Activated naive CD8-positive, alpha-beta T cell (primary cell): ENCODE measurements at regions not wholly inside any gene's neighbourhood (a gene's known extent, or its start where the extent isn't known, plus 50 kb on each side); places are given as distances from the start of the nearest gene placed in this dataset.
"Not testable (repeated sequence)": the region's sequence is repeated elsewhere in the genome, so short reads cannot be mapped to it uniquely, and the experiment has no call there.

ENCODE experiments used
- H3K27ac Mint-ChIP-seq: one replicate; pipeline ENCODE4 v1.8.0; 2021; ENCODE audit warnings: mixed read lengths
- H3K27me3 Mint-ChIP-seq: one replicate; pipeline ENCODE4 v1.8.0; 2021; ENCODE audit warnings: mixed read lengths
- H3K36me3 Mint-ChIP-seq: one replicate; pipeline ENCODE4 v1.8.0; 2021; ENCODE audit warnings: mixed read lengths
- H3K4me1 Mint-ChIP-seq: one replicate; pipeline ENCODE4 v1.8.0; 2021; ENCODE audit warnings: low read depth, mixed read lengths
- H3K4me3 Mint-ChIP-seq: one replicate; pipeline ENCODE4 v1.8.0; 2021; ENCODE audit warnings: mild to moderate bottlenecking, mixed read lengths
- H3K9me3 Mint-ChIP-seq: one replicate; pipeline ENCODE4 v1.8.0; 2021; ENCODE audit warnings: low read depth, mixed read lengths

DNA sequence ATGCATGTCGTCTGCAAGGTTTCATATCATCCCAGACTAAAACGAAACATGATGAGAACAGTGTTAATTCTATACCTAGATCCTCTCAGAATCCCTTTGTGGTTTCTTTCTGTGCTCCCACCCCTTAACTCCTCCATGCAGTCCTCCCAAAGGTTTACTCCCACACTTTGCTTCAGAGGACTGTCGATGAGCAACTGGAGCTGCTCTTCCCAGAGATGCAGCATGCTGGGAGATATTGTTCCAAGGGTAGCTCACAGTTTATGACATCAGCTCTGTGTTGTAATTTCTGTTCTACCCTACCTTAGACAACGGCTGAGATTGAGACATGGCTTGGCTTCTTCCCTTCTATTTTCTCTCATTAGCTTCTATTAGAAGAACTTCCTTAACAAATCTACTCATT, 313.0 kb upstream of the COL8A1 start:
- Mint-ChIP-seq H3K27ac (no peak overlapping the region), H3K36me3 (no peaks in the 10 kb centered on the region), H3K4me1 (no peaks in the 10 kb centered on the region), H3K9me3 (no peaks in the 10 kb centered on the region), H3K4me3 (no peak overlapping the region), H3K27me3 (no peaks in the 10 kb centered on the region)

DNA sequence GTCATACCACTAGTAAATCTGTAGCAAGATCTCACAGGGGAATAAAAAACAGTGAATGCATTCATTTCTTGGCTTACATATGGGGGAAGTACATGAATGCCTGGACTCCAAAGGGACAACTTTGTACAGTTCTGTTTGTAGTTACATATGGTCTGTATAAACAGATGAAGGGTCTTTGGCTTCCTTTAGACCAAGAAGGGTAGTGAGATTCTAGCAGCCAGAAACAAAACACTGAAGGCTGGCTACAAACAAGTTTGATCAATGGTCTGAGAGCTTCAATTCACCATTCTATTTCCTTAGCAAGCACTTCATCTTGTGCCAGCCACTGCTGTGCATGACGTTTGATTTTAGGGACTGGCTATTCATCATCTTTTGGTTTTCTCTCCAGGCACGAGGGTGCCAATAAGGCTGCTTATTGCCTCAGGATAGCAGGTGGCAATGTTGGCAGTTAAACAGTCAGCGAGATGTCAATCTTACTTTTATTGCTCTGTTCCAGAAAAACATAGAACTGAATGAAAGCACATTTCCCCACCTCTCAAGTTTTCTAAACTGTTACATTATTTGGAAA, 313.7 kb upstream of the COL8A1 start:
- no peaks in the 10 kb centered on the region for H3K4me1 Mint-ChIP-seq
- no peak overlapping the region for H3K4me3 Mint-ChIP-seq
- H3K27me3 Mint-ChIP-seq, result no peaks in the 10 kb centered on the region
- H3K36me3 Mint-ChIP-seq, result no peaks in the 10 kb centered on the region
- no peaks in the 10 kb centered on the region for H3K9me3 Mint-ChIP-seq
- H3K27ac Mint-ChIP-seq, result no peak overlapping the region

DNA sequence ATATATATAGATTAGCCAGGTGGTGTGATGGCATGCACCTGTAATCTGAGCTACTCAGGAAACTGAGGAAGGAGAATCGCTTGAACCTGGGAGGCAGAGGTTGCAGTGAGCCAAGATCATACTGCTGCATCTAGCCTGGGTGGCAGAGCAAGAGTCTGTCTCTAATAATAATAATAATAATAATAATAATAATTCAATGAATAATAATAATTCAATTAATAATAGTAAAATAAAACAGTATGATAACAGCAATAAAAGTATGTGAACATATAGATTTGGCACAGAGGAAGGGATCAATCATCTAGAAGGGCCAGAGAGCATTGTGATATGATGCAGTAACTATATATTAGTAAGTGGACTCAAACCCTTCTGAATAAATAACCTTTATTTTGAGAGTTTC, 314.5 kb upstream of the COL8A1 start:
- no peaks in the 10 kb centered on the region for H3K27me3 Mint-ChIP-seq
- no peak overlapping the region for H3K4me3 Mint-ChIP-seq
- no peaks in the 10 kb centered on the region for H3K4me1 Mint-ChIP-seq
- H3K9me3 Mint-ChIP-seq, result no peaks in the 10 kb centered on the region
- H3K27ac Mint-ChIP-seq, result no peak overlapping the region
- no peaks in the 10 kb centered on the region for H3K36me3 Mint-ChIP-seq

DNA sequence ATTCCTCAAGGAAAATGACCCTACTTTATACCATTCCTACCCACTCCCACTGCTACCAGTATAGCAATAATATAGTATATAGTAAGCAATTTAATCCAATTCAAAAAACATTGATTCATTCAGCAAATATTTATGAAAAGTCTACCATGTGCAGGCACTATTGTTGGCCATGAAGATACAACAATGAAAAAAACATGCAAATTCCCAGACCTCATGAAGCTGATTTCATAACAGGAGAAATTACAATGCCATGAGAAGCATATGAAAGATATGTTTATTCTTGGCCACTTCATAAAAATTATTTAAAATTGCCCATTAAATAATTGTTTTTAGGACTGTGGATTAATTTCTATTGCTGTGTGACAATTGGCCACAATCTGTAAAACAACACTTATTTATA, 315.8 kb upstream of the COL8A1 start:
- Mint-ChIP-seq H3K4me1 (no peaks in the 10 kb centered on the region), H3K27ac (no peak overlapping the region), H3K9me3 (no peaks in the 10 kb centered on the region), H3K27me3 (no peaks in the 10 kb centered on the region), H3K36me3 (no peaks in the 10 kb centered on the region), H3K4me3 (no peak overlapping the region)

DNA sequence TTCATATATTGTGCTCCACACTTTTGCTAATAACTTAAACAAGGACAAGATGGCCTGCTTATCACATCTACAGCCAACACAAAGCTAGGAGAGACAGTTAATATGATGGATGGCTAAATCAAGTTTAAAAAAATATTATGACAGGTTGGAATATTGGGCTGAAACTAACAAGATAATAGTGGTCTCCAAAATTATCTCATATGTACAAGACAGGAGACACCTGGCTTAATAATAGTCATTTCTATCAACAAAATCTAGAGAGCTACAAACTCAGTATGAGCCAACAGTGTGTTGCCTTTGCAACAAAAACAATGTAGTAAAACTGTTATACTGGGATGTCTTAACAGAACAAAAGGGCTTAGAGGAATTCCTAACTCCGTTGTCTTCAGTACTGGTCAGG, 317.1 kb upstream of the COL8A1 start:
- Mint-ChIP-seq H3K9me3 (no peaks in the 10 kb centered on the region), H3K4me3 (no peak overlapping the region), H3K4me1 (no peaks in the 10 kb centered on the region), H3K27me3 (no peaks in the 10 kb centered on the region), H3K27ac (no peak overlapping the region), H3K36me3 (no peaks in the 10 kb centered on the region)

DNA sequence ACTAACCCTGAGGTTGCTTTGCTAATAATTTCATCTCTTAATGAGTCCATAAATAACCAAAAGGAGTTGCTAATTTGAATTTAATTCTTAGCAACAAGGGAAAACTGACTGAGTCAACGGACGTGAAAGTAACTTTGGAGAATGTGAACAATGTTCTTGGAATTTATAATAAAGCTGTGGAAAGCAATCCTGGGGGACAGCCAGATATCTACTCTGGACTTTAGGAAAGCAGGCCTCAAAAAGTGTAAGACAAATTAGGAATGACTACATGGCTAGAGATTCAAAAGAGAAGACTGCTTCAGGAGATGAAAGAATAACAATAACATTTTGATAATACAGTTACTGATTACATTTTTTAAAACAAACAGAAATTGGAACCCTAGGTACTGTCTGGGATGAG, 318.4 kb upstream of the COL8A1 start:
- Mint-ChIP-seq H3K9me3 (no peaks in the 10 kb centered on the region), H3K4me3 (no peak overlapping the region), H3K36me3 (no peaks in the 10 kb centered on the region), H3K4me1 (no peaks in the 10 kb centered on the region), H3K27me3 (no peaks in the 10 kb centered on the region), H3K27ac (no peak overlapping the region)

DNA sequence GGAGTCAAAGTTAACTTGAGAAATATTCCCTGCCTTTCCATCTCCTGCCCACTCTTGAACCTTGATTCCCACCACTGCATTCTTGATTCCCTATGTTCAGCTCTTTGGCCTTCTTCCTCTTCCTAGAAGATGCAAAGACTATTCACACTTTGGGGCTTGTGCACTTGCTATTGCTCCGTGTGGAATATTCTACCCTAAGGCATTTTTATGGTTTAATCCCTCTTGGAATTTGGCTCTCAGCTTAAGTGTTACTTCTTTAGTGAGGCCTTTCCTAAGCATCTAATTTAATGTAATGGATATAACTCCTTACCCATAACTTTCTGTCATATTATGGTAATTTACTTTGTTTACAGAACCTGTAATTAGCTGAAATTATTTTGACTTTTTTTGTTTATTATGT, 318.9 kb upstream of the COL8A1 start:
- Mint-ChIP-seq H3K4me3 (no peak overlapping the region), H3K4me1 (no peaks in the 10 kb centered on the region), H3K36me3 (no peaks in the 10 kb centered on the region), H3K9me3 (no peaks in the 10 kb centered on the region), H3K27ac (no peak overlapping the region), H3K27me3 (no peaks in the 10 kb centered on the region)

DNA sequence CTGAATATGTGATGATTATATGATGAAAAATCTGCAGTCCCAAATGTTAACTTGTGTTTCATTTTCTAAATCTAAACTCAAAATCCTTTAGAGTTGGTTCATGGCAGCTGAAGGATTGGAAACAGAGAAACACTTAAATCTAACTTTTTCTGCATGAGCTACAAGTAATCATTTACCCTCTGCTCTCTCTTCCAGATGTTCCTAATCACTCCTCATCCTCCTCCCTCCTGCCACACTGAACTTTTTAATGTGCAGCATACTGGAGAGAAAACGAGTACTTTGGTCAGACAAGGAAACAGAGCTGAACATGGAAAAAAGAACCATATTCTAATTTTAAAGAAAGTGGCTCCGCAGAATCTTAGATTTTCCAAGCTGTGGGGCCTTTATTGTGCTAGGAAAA, 321.2 kb upstream of the COL8A1 start:
- Mint-ChIP-seq H3K27ac (no peak overlapping the region), H3K36me3 (no peaks in the 10 kb centered on the region), H3K4me1 (no peaks in the 10 kb centered on the region), H3K27me3 (no peaks in the 10 kb centered on the region), H3K9me3 (no peaks in the 10 kb centered on the region), H3K4me3 (no peak overlapping the region)

DNA sequence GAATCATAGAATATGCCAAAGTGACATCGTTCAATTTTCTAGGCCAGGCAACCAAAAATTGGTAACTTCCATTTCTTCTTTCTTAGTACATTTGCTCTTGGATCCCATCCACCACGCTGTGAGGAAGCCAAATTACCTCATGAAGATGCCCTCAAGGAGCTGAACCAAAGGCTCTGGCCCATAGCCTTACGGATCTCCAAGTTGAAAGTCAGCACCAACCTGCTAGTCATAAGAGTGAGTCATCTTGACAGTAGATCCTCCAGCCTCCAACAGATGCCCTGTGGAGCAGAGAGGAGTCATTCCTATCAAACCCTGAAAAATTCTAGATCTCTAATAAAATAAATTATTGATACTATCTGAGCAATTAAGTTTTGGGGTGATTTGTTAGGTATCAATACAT, 322.5 kb upstream of the COL8A1 start:
- Mint-ChIP-seq H3K4me1 (no peaks in the 10 kb centered on the region), H3K4me3 (no peak overlapping the region), H3K27me3 (no peaks in the 10 kb centered on the region), H3K36me3 (no peaks in the 10 kb centered on the region), H3K9me3 (no peaks in the 10 kb centered on the region), H3K27ac (no peak overlapping the region)

DNA sequence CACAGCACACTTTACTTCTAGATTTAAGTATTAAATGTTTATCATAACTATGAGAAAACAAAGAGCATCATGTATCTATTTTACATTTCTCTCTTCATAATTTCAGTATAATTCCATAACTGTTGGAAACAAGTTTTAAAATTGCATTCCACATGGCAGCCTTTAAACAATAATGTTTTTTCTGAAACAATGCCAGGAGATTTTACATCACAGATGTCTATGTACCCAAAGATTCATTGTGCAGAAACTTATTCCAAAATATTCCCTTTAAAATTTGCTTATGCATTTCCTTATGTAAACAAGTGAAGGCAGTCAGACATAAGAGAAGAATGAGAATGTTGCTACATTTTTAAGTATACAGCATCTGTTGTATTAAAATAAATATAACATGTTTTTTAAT, 324.9 kb upstream of the COL8A1 start:
- no peak overlapping the region for H3K4me3 Mint-ChIP-seq
- no peaks in the 10 kb centered on the region for H3K27me3 Mint-ChIP-seq
- H3K9me3 Mint-ChIP-seq, result peaks cover 5% of the 10 kb centered on the region
- H3K4me1 Mint-ChIP-seq, result no peaks in the 10 kb centered on the region
- no peak overlapping the region for H3K27ac Mint-ChIP-seq
- H3K36me3 Mint-ChIP-seq, result no peaks in the 10 kb centered on the region

DNA sequence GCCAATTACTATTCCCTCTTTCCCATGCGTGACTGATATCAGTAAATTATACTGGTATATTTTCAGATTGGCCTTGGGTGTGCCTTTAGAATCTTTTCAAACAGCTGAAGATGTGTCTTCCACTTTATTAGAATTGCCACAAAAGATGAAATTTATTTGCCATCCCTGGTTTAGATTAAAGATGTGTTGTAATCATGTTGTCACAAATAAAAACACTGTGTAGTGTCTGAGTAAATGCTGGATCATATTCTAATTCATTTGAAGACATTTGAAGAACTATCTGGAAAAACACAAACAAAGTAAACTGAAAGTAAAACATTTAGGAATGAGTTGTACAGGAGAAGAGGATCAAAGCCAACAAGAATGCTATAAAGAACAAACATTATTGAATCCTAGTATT, 339.7 kb upstream of the COL8A1 start:
- no peaks in the 10 kb centered on the region for H3K4me1 Mint-ChIP-seq
- no peak overlapping the region for H3K27ac Mint-ChIP-seq
- H3K27me3 Mint-ChIP-seq, result no peaks in the 10 kb centered on the region
- no peaks in the 10 kb centered on the region for H3K36me3 Mint-ChIP-seq
- H3K9me3 Mint-ChIP-seq, result peaks cover 3% of the 10 kb centered on the region
- no peak overlapping the region for H3K4me3 Mint-ChIP-seq

DNA sequence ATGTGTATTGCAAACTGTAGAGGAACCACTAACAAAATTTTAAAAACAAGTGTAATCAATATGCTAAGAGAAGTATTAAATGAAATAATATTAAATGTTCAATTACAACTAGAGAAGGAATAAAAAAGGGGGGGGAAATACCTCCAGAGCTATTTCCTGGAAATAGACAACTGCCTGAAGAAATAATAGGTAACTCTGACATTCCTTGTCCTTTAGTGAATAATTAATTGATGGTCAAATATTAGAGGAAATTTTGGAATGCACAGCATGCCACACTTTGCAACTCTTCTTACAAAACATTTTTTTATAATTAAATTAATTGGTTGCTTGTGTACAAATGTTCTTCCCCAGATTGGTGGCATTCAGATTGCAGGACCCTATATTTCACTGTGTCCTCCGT, 342.6 kb upstream of the COL8A1 start:
- H3K9me3 Mint-ChIP-seq, result no peaks in the 10 kb centered on the region
- H3K27me3 Mint-ChIP-seq, result no peaks in the 10 kb centered on the region
- H3K4me1 Mint-ChIP-seq, result no peaks in the 10 kb centered on the region
- no peak overlapping the region for H3K27ac Mint-ChIP-seq
- H3K36me3 Mint-ChIP-seq, result no peaks in the 10 kb centered on the region
- H3K4me3 Mint-ChIP-seq, result no peak overlapping the region

DNA sequence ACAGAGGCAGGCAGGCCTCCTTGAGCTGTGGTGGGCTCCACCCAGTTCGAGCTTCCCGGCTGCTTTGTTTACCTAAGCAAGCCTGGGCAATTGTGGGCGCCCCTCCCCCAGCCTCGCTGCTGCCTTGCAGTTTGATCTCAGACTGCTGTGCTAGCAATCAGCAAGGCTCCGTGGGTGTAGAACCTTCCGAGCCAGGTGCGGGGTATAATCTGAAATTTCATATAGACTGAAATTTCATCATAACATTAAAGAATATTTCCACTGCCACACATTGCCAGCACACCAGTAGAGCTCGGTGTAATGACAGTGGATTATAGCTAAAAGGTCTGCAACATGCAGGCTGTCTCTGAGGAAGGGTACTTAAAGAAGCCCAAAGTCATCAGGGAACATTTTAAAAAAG, 344.3 kb upstream of the COL8A1 start:
- H3K9me3 Mint-ChIP-seq, H3K27me3 Mint-ChIP-seq, H3K27ac Mint-ChIP-seq, H3K36me3 Mint-ChIP-seq, H3K4me3 Mint-ChIP-seq, H3K4me1 Mint-ChIP-seq: not testable (repeated sequence)

DNA sequence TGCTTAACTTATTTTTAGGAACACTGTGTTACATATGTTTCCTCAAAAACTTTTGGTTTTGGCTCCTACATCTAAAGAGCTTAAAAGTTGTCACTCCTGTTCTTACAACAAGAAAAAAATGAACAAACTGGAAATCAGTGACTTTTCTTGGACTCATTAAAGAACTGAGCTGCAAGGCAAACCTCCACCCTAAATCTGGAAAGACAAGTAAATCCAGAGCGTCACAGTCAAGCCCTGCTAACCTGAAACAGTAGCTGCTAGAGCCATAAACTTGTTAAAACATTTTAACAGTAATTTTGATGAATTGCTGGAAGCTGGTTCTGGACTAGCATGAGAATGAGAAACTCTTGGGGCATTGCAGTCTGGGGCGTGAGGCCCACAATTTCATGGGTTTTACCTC, 350.5 kb upstream of the COL8A1 start:
- H3K9me3 Mint-ChIP-seq, result peaks cover 6% of the 10 kb centered on the region
- H3K27ac Mint-ChIP-seq, result no peak overlapping the region
- no peaks in the 10 kb centered on the region for H3K36me3 Mint-ChIP-seq
- H3K4me1 Mint-ChIP-seq, result no peaks in the 10 kb centered on the region
- H3K4me3 Mint-ChIP-seq, result no peak overlapping the region
- H3K27me3 Mint-ChIP-seq, result no peaks in the 10 kb centered on the region

DNA sequence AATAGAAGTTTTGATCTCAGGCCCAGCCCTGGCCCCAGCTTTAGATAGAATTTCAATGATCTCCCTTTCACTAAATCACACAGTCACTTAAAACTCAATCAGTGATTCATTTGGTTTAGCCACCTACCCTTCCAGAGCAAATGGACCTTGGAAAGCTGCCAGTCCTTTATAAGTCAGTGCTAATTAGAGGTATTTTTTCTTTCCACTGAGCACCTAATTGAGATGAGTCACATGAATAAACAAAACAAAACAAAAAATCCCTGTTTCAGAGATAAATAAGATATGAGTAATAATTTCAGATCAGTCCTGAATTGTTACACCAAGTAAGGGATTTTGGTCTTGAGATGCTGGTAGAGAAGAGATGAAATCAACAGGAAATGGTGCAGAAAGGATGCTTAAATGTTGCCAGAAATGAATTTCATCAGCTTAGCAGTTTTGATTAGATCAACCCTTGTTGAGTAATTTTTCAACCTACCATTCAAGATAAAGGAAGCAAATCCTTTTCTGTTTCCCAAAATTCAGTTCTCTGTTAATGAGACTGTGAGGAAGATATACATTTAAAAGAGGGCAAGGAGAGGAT, 352.0 kb upstream of the COL8A1 start:
- Mint-ChIP-seq H3K4me3 (no peak overlapping the region), H3K36me3 (no peaks in the 10 kb centered on the region), H3K4me1 (no peaks in the 10 kb centered on the region), H3K27me3 (no peaks in the 10 kb centered on the region), H3K9me3 (peaks cover 6% of the 10 kb centered on the region), H3K27ac (no peak overlapping the region)

DNA sequence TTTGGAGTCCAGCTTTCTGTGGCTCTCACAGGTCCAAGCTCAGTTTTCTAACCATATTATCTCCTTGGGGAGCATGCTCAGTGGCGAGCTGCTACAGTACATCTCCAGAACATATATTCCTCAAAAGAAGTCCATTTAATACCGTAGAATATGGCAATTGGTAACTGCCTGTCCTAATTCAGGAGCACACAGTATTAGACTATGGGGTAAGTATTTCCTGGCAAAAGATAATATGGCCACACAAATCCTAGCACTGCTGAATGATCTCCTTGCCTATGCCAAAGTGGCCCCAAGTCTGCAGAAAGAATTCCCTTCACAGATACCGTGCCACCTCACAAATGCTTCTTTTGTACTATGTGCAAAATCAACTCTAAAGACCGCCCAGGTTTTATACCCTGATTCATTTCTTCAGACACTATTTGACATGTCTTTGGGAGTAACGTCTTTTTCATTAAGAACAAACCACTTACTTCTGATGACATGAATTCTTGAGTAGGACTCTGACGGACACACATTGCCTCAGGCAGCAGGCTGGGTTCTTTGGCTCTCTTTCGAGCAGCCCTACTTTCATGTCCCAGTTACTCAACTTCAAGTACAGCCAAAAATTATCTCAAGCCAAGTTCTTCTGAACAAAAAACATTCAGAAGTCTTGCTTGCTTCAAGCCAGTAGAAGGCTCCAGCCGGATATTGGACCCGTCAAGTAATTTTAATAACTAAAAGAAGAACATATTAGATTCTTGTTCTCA, 368.3 kb upstream of the DCBLD2 start:
- no peaks in the 10 kb centered on the region for H3K36me3 Mint-ChIP-seq
- H3K4me1 Mint-ChIP-seq, result no peaks in the 10 kb centered on the region
- no peak overlapping the region for H3K4me3 Mint-ChIP-seq
- H3K27me3 Mint-ChIP-seq, result no peaks in the 10 kb centered on the region
- peaks cover 4% of the 10 kb centered on the region for H3K9me3 Mint-ChIP-seq
- H3K27ac Mint-ChIP-seq, result no peak overlapping the region
